ENCODE measurements at regions not wholly inside any gene's neighbourhood (a gene's known extent, or its start where the extent isn't known, plus 50 kb on each side); places are given as distances from the start of the nearest gene placed in this dataset.

DNA sequence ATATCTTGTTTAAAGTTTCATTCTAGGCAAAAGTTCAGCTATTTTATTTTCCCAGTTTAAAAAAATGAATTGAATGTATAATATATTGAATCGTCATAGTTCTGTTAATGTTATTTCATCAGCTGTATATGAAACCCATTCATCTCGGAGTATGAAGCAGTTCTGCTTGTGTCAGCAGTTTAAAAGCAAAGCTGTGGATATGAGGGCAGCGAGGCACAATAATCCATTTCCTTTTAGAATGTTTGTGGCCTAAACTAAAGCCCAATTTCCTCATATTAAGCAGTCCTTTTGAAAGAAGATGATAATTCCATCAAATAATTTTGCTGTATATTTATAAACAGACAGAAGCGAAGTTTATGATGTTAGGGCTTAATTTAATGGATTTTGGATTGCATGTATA lies 300.1 kb downstream of the SAMD5 start:
- no peaks in the 10 kb centered on the region for H3K79me2 ChIP-seq (ENCODE audit: control insufficient read depth in 1 of 2, insufficient read depth in 2 of 2, low read length in 2 of 2)
- no peak overlapping the region for H2AK5ac ChIP-seq (ENCODE audit: low read depth, low read length)
- ChIA-PET CTCF (ENCODE audit: partially characterized antibody) (interaction anchor here (1.1 kb wide), 1 partner anchor 38 kb away, joined by 3 read pairs; no protein-coding TSS in a partner anchor), POLR2A (ENCODE audit: partially characterized antibody) (no interaction called here)
- H3K36me3 ChIP-seq (ENCODE audit: control insufficient read depth in 2 of 4, insufficient read depth in 4 of 4, low read length in 3 of 4), result no peaks in the 10 kb centered on the region
- H4K91ac ChIP-seq (replicated peaks; ENCODE audit: insufficient read length, low read length), result no peak overlapping the region
- DNase-seq (ENCODE audit: low read depth in 1 of 2, low spot score in 2 of 2), result no peak
- no peak overlapping the region for H3K4ac ChIP-seq (replicated peaks; ENCODE audit: insufficient read length, low read depth, low read length)
- H3K4me3 ChIP-seq (ENCODE audit: extremely low read depth in 1 of 4, insufficient read depth in 2 of 4, low read depth in 3 of 4, low read length in 4 of 4), result no peak overlapping the region
- H3K27me3 ChIP-seq (replicated peaks in 1 of 4; ENCODE audit: control insufficient read depth in 3 of 4, extremely low read depth in 1 of 4, insufficient read depth in 3 of 4, low read length in 3 of 4), result no peaks in the 10 kb centered on the region
- no peak overlapping the region for H3K14ac ChIP-seq (ENCODE audit: insufficient read length)
- no peak for FAIRE-seq
- no peak overlapping the region for H3K27ac ChIP-seq (ENCODE audit: low read depth, low read length)
- no peak overlapping the region for H2AFZ ChIP-seq (ENCODE audit: low read length)
- no peak overlapping the region for H2BK5ac ChIP-seq (ENCODE audit: low read depth, low read length)
- H3K9me3 ChIP-seq (ENCODE audit: insufficient read depth in 2 of 2, low read depth in 1 of 2, low read length in 1 of 2), result no peaks in the 10 kb centered on the region
- H3K4me2 ChIP-seq (ENCODE audit: insufficient read depth in 1 of 2, low read depth in 2 of 2, low read length in 2 of 2), result no peak overlapping the region
- H2BK15ac ChIP-seq (ENCODE audit: low read length), result no peak overlapping the region
- no peak overlapping the region for H4K8ac ChIP-seq (ENCODE audit: extremely low read depth, insufficient read depth, low read length)
- no peak for TF ChIP-seq SAP30 (IDR thresholded peaks at IDR 0.05; ENCODE audit: insufficient read depth, insufficient replicate concordance, low read length)
- no peak for TF ChIP-seq KDM5A (IDR thresholded peaks at IDR 0.05; ENCODE audit: low read length)
- no peak for TF ChIP-seq TEAD4 (IDR thresholded peaks at IDR 0.05; ENCODE audit: low read depth, low read length)
- no peak for TF ChIP-seq CTBP2 (IDR thresholded peaks at IDR 0.05; ENCODE audit: borderline replicate concordance, insufficient read depth, insufficient read length, low read length)
- no peaks in the 10 kb centered on the region for H3K23me2 ChIP-seq (ENCODE audit: low read depth, low read length)
- H3K79me1 ChIP-seq (ENCODE audit: low read depth, low read length), result no peaks in the 10 kb centered on the region
- no peak overlapping the region for H2BK120ac ChIP-seq (replicated peaks; ENCODE audit: low read depth, low read length)
- H3K23ac ChIP-seq (ENCODE audit: insufficient read length), result no peak overlapping the region
- H3K56ac ChIP-seq (replicated peaks; ENCODE audit: insufficient read length, low read depth, low read length), result no peak overlapping the region
- no peak overlapping the region for H3K18ac ChIP-seq (ENCODE audit: extremely low read depth, low read length)
- H4K20me1 ChIP-seq (replicated peaks in 1 of 2; ENCODE audit: control insufficient read depth in 1 of 2, insufficient read depth in 2 of 2, low read length in 2 of 2), result no peaks in the 10 kb centered on the region
- H4K5ac ChIP-seq (ENCODE audit: insufficient read length, low read depth, low read length), result no peak overlapping the region
- H3K4me1 ChIP-seq (replicated peaks in 1 of 4; ENCODE audit: control insufficient read depth in 3 of 4, insufficient read depth in 4 of 4, low read length in 3 of 4), result no peaks in the 10 kb centered on the region
- 93% methylated on average over 4 of the region's 4 CpGs; no CpG with 5 or more reads in 1 of the 2 experiments for whole genome bisulfite sequencing, 2 experiments (ENCODE audit: extremely low coverage in 1 of 2, insufficient coverage in 1 of 2, insufficient read length in 1 of 2, insufficient replicate concordance in 2 of 2, low coverage in 1 of 2, low lambda C conversion rate in 2 of 2, missing lambda C conversion rate in 1 of 2)
- H2BK20ac ChIP-seq (ENCODE audit: low read length), result no peak overlapping the region
- no peak overlapping the region for H2BK12ac ChIP-seq (ENCODE audit: low read depth, low read length)
- H3K9ac ChIP-seq (replicated peaks in 1 of 4; ENCODE audit: extremely low read depth in 1 of 4, low read depth in 3 of 4, low read length in 3 of 4), result no peak overlapping the region

All from H1 (cell line).